GM13976 (cell line): ENCODE measurements at regions not wholly inside any gene's neighbourhood (a gene's known extent, or its start where the extent isn't known, plus 50 kb on each side); places are given as distances from the start of the nearest gene placed in this dataset.

Experiments
- DNase-seq: peaks from one replicate; pipeline ENCODE4 v3.0.0; 2012; ENCODE audit warnings: low spot score
- in situ Hi-C: fragments of 300-500 bp; cut with MboI; formaldehyde crosslinking; loops from one replicate; pipeline ENCODE4 v1.12.0; 2022; ENCODE audit warnings: low sequenced_read_pairs, mixed read lengths, inconsistent platforms; ENCODE audit not compliant: unreplicated experiment
- TF ChIP-seq, protein P1 (sequence below): IDR thresholded peaks from 2 replicates; pipeline ENCODE4 v1.5.1; 2012; ENCODE audit warnings: borderline replicate concordance, mild to moderate bottlenecking; ENCODE audit not compliant: insufficient read depth; ENCODE audit errors: extremely low read depth, missing control alignments, control extremely low read depth

GRCh38 chr5:18072600-18072999 is 438.3 kb downstream of the TAF11L14 start:
- TF ChIP-seq, protein P1, sequence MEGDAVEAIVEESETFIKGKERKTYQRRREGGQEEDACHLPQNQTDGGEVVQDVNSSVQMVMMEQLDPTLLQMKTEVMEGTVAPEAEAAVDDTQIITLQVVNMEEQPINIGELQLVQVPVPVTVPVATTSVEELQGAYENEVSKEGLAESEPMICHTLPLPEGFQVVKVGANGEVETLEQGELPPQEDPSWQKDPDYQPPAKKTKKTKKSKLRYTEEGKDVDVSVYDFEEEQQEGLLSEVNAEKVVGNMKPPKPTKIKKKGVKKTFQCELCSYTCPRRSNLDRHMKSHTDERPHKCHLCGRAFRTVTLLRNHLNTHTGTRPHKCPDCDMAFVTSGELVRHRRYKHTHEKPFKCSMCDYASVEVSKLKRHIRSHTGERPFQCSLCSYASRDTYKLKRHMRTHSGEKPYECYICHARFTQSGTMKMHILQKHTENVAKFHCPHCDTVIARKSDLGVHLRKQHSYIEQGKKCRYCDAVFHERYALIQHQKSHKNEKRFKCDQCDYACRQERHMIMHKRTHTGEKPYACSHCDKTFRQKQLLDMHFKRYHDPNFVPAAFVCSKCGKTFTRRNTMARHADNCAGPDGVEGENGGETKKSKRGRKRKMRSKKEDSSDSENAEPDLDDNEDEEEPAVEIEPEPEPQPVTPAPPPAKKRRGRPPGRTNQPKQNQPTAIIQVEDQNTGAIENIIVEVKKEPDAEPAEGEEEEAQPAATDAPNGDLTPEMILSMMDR, result no peak
- in situ Hi-C loops, result no loop called here
- DNase-seq, result no peak

DNA sequence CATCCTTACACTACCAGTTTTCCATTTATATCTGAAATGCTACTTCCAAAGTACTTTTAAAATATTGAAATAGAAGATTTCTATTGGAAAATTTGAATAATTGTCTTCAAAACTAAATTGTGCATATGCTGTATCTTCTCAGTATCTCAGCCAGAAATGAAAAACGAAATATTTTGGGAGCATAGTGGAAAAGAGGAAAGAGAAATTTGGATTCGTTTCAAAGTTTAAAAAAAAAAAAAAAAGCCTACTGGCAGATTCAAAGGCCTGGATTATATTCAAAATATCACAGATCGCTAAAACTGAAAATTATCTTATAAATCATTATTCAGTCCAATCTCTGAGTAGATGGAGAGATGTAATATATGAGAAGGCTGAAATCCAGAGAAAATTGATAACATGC is 440.7 kb downstream of the TAF11L14 start:
- in situ Hi-C loops, result no loop called here
- TF ChIP-seq, protein P1, result no peak
- no peak for DNase-seq

GRCh38 chr5:18078157-18078556 is 443.9 kb downstream of the TAF11L14 start:
- TF ChIP-seq, protein P1, result no peak
- in situ Hi-C loops, result no loop called here
- DNase-seq, result no peak

DNA sequence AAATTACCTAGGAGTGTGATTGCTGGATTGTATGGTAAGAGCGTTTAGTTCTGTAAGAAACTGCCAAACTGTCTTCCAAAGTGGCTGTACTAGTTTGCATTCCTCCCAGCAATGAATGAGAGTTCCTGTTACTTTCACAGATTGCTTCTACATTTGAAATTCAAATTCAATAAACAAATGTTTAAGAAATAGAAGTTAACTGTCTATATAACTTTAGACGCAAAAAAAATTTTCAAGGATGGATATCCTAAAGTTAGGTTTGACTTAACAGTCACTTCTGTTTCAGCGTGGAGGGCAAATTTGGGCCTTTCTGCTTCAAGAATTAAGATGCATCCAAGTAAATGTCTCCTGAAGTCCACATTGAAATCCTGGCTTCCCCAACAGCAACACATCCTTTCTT is 445.6 kb downstream of the TAF11L14 start:
- in situ Hi-C loops, result no loop called here
- no peak for DNase-seq
- TF ChIP-seq, protein P1, result no peak

GRCh38 chr5:18088020-18088579 is 453.8 kb downstream of the TAF11L14 start:
- no peak for DNase-seq
- in situ Hi-C loops, result no loop called here
- TF ChIP-seq, protein P1, result no peak

DNA sequence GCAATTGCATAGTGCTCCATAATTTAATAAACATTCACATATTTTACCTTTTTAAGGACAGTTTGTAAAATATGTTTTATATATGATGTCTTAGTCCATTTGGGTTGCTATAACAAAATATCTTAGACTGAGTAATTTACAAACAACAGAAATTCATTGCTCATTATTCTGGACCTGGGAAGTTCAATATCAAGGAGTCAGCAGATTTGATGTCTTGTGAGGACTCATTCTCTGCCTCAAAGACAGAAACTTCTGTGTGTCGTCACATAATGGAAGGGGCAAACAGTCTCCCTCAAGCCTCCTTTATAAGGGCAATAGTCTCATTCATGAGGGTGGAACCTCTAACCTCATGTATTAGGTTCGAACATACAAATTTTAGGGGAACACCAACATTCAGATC is 455.9 kb downstream of the TAF11L14 start:
- in situ Hi-C loops, result no loop called here
- DNase-seq, result no peak
- TF ChIP-seq, protein P1, result no peak
